ENCODE measurements at regions not wholly inside any gene's neighbourhood (a gene's known extent, or its start where the extent isn't known, plus 50 kb on each side); places are given as distances from the start of the nearest gene placed in this dataset.

DNA sequence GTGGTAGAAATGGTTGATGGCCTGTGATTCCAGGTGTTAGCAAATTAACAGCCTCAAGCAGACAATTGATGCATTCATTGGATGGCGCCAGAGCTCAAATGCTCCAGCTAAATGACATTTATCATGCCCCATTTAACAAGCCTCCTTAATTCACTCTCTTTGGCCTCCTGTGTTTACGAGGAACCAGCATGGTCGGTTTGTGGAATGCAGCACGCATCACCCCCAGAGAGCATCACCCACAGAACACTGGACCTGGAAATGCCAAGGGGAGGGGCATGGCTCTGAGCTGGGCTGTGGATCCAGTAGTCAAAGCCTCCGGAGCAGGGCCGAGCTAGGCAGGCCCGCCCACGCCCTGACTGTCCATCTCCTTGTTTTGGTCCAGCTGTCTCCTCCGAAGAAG is 434.0 kb downstream of the GADD45G start:
- no peak for DNase-seq (ENCODE audit: low read depth in 2 of 2)
- TF ChIP-seq, protein P1, sequence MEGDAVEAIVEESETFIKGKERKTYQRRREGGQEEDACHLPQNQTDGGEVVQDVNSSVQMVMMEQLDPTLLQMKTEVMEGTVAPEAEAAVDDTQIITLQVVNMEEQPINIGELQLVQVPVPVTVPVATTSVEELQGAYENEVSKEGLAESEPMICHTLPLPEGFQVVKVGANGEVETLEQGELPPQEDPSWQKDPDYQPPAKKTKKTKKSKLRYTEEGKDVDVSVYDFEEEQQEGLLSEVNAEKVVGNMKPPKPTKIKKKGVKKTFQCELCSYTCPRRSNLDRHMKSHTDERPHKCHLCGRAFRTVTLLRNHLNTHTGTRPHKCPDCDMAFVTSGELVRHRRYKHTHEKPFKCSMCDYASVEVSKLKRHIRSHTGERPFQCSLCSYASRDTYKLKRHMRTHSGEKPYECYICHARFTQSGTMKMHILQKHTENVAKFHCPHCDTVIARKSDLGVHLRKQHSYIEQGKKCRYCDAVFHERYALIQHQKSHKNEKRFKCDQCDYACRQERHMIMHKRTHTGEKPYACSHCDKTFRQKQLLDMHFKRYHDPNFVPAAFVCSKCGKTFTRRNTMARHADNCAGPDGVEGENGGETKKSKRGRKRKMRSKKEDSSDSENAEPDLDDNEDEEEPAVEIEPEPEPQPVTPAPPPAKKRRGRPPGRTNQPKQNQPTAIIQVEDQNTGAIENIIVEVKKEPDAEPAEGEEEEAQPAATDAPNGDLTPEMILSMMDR (IDR thresholded peaks at IDR 0.05; ENCODE audit: low read depth, low read length) = no peak
- no peak overlapping the region for H3K4me3 ChIP-seq (replicated peaks in 1 of 2; ENCODE audit: low read depth in 2 of 2, low read length in 2 of 2)

DNA sequence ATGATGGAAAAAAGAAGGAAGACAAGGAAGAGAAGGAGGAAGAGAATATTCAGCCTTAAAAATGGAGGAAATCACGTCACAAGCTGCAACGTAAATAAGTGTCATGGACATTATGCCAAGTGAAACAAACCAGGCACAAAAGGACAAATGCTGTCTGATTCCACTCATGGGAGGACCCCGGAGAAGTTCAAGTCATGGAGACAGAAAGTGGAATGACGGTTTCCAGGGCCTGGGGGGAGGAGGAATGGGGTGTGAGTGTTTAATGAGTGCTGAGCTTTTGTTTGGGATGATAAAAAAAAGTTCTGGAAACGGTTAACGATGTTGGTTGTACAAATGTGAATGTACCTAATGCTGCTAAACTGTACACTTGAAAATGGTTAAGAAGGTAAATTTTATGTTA is 439.5 kb downstream of the GADD45G start:
- DNase-seq (ENCODE audit: low read depth in 2 of 2) = no peak
- no peak overlapping the region for H3K4me3 ChIP-seq (replicated peaks in 1 of 2; ENCODE audit: low read depth in 2 of 2, low read length in 2 of 2)
- TF ChIP-seq, protein P1 (IDR thresholded peaks at IDR 0.05; ENCODE audit: low read depth, low read length) = no peak

DNA sequence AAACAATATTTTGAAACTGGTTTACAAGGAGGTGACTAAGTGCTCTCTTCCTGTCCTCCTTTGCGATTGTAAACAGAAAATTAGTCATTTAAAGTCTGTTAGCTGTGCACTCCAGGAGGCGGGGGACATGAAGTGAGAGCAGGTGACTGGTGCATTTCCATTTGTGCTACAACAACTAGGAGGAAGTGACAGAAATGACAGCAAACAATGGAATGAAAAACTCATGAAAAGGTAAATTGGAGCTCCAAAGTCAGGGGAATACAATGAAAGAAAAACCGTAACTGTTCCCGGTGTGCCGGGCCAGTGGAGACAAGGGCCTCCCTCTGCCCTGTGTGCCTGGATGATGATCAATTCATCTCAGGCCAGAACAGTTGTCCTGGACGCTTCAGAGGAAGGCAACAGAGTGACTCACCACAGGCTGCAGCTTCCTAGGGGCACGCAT is 439.9 kb downstream of the GADD45G start:
- TF ChIP-seq, protein P1 (IDR thresholded peaks at IDR 0.05; ENCODE audit: low read depth, low read length) = no peak
- H3K4me3 ChIP-seq (replicated peaks in 1 of 2; ENCODE audit: low read depth in 2 of 2, low read length in 2 of 2) = no peak overlapping the region
- peak in 1 of 2 donors; percentile 1 for DNase-seq (ENCODE audit: low read depth in 2 of 2)

DNA sequence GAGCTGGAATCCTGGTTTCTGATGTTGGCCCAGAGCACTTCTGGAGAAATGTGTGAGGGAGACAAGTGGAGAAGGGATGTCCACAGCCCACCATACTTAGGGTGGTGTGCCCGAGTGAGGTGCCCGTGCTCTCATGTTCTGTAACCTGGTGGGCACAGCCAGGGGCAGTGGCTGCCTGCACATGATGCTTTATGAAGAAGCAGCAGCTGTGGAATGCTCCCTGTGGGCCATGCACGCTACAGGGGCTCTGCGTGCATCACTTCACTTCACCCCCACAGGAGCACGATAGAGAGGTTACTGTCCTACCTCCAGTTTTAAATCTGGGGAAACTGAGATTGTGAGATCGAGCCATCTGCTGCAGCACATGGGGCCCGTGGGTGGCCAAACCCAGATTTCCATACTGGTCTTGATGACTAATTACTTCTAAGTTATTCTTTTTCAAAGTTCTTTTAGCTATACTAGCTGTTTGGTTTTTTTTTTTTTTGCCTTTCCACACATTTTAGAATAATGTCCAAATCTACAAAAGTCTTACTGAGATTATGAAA is 441.6 kb downstream of the GADD45G start:
- no peak overlapping the region for H3K4me3 ChIP-seq (replicated peaks in 1 of 2; ENCODE audit: low read depth in 2 of 2, low read length in 2 of 2)
- TF ChIP-seq, protein P1 (IDR thresholded peaks at IDR 0.05; ENCODE audit: low read depth, low read length) = no peak
- DNase-seq (ENCODE audit: low read depth in 2 of 2) = no peak

DNA sequence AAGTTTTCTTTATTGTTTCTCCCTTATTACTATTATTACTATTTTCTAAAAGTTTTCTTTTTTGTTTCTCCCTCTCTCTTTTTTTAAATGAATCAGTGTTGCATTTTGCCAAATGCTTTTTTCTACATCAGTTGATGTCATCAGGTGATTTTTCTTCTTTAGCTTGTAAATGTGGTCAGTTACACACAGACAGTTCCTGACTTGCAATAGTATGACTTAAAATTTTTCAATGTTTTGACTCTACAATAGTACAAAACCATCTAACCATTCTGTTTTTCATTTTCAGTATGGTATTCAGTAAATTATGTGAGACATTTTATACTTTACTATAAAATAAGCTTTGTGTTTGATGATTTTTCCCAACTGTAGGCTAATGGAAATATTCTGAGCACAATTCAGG is 443.0 kb downstream of the GADD45G start:
- H3K4me3 ChIP-seq (replicated peaks in 1 of 2; ENCODE audit: low read depth in 2 of 2, low read length in 2 of 2) = no peak overlapping the region
- no peak for DNase-seq (ENCODE audit: low read depth in 2 of 2)
- TF ChIP-seq, protein P1 (IDR thresholded peaks at IDR 0.05; ENCODE audit: low read depth, low read length) = no peak

DNA sequence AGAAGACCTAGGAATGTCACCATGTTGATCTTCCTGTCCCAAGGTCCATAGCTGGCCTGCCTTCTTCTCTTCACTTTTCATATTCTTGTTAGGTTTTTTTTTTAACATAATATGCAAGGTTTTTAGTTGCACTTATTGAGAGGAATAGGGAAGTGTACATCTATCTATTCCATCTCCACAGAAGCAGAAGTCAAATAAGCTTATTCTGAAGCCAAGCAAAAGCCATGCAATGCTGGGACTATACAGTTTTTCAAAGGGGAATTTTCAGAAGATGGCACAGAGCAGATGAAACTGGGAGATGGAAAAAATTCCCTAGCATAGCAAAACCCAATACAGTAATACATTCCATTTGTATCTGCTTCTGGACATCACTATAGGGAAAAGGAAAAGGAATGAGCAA is 447.6 kb downstream of the GADD45G start:
- TF ChIP-seq, protein P1 (IDR thresholded peaks at IDR 0.05; ENCODE audit: low read depth, low read length) = no peak
- H3K4me3 ChIP-seq (replicated peaks in 1 of 2; ENCODE audit: low read depth in 2 of 2, low read length in 2 of 2) = no peak overlapping the region
- no peak for DNase-seq (ENCODE audit: low read depth in 2 of 2)

DNA sequence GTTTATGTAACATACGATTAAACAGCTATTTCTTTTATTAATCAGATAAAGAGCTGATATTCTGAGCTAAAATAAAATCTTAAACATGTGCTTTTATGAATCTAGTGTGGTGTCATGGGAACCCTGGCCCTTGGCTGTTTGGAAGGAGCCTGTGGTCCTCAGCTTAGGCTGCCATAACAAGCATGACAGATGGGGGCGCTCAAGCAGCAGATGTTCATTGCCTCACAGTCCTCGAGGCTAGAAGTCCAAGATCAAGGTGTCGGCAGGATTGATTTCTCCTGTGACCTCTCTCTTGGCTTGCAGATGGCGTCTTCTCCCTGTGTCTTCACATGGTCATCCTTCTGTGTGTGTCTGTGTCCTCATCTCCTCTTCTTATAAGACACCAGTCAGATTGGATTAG is 448.2 kb downstream of the GADD45G start:
- TF ChIP-seq, protein P1 (IDR thresholded peaks at IDR 0.05; ENCODE audit: low read depth, low read length) = no peak
- DNase-seq (ENCODE audit: low read depth in 2 of 2) = no peak
- H3K4me3 ChIP-seq (replicated peaks in 1 of 2; ENCODE audit: low read depth in 2 of 2, low read length in 2 of 2) = no peak overlapping the region
